ENCODE measurements at regions not wholly inside any gene's neighbourhood (a gene's known extent, or its start where the extent isn't known, plus 50 kb on each side); places are given as distances from the start of the nearest gene placed in this dataset.

GRCh38 chr1:157292302-157292701 is 154.1 kb upstream of the ETV3 start:
- no peak overlapping the region for H3K27ac ChIP-seq (ENCODE audit: low read depth, low read length, severe bottlenecking)
- no peaks in the 10 kb centered on the region for H3K4me1 ChIP-seq (ENCODE audit: control insufficient read depth, insufficient read depth, low read length, poor library complexity, severe bottlenecking)
- H3K4me3 ChIP-seq (ENCODE audit: extremely low read depth, insufficient read depth, low read length, poor library complexity, severe bottlenecking) = no peak overlapping the region
- H3K36me3 ChIP-seq (ENCODE audit: control insufficient read depth, insufficient read depth, low read length) = no peaks in the 10 kb centered on the region
- 88 to 100% methylated on average over 5 to 6 of the region's 6 CpGs for WGBS, 2 experiments (ENCODE audit: insufficient coverage in 2 of 2)
- no peaks in the 10 kb centered on the region for H3K9me3 ChIP-seq (ENCODE audit: control insufficient read depth, low read length)

GRCh38 chr1:157291083-157291482 is 152.9 kb upstream of the ETV3 start:
- Histone ChIP-seq H3K4me3 (ENCODE audit: extremely low read depth, insufficient read depth, low read length, poor library complexity, severe bottlenecking) (no peak overlapping the region), H3K36me3 (ENCODE audit: control insufficient read depth, insufficient read depth, low read length) (no peaks in the 10 kb centered on the region), H3K27ac (ENCODE audit: low read depth, low read length, severe bottlenecking) (no peak overlapping the region), H3K4me1 (ENCODE audit: control insufficient read depth, insufficient read depth, low read length, poor library complexity, severe bottlenecking) (no peaks in the 10 kb centered on the region), H3K9me3 (ENCODE audit: control insufficient read depth, low read length) (no peaks in the 10 kb centered on the region)
- WGBS, 2 experiments (ENCODE audit: insufficient coverage in 2 of 2) = no CpG with 5 or more reads among the region's 2 CpGs

- Histone ChIP-seq H3K36me3 (ENCODE audit: control insufficient read depth, insufficient read depth, low read length) (no peaks in the 10 kb centered on the region), H3K4me3 (ENCODE audit: extremely low read depth, insufficient read depth, low read length, poor library complexity, severe bottlenecking) (no peak overlapping the region), H3K9me3 (ENCODE audit: control insufficient read depth, low read length) (no peaks in the 10 kb centered on the region), H3K4me1 (ENCODE audit: control insufficient read depth, insufficient read depth, low read length, poor library complexity, severe bottlenecking) (no peaks in the 10 kb centered on the region), H3K27ac (ENCODE audit: low read depth, low read length, severe bottlenecking) (no peak overlapping the region)
- 76 to 85% methylated on average over 4 to 6 of the region's 7 CpGs for WGBS, 2 experiments (ENCODE audit: insufficient coverage in 2 of 2)
Observed at GRCh38 chr1:157289424-157290105, 151.4 kb upstream of the ETV3 start.

- H3K4me1 ChIP-seq (ENCODE audit: control insufficient read depth, insufficient read depth, low read length, poor library complexity, severe bottlenecking) = no peaks in the 10 kb centered on the region
- H3K36me3 ChIP-seq (ENCODE audit: control insufficient read depth, insufficient read depth, low read length) = no peaks in the 10 kb centered on the region
- H3K9me3 ChIP-seq (ENCODE audit: control insufficient read depth, low read length) = no peaks in the 10 kb centered on the region
- no peak overlapping the region for H3K4me3 ChIP-seq (ENCODE audit: extremely low read depth, insufficient read depth, low read length, poor library complexity, severe bottlenecking)
- H3K27ac ChIP-seq (ENCODE audit: low read depth, low read length, severe bottlenecking) = no peak overlapping the region
Observed at GRCh38 chr1:157288996-157289395, 150.8 kb upstream of the ETV3 start.

- no peaks in the 10 kb centered on the region for H3K36me3 ChIP-seq (ENCODE audit: control insufficient read depth, insufficient read depth, low read length)
- H3K4me3 ChIP-seq (ENCODE audit: extremely low read depth, insufficient read depth, low read length, poor library complexity, severe bottlenecking) = no peak overlapping the region
- H3K4me1 ChIP-seq (ENCODE audit: control insufficient read depth, insufficient read depth, low read length, poor library complexity, severe bottlenecking) = no peaks in the 10 kb centered on the region
- 65 to 68% methylated on average over 2 to 4 of the region's 4 CpGs for WGBS, 2 experiments (ENCODE audit: insufficient coverage in 2 of 2)
- H3K9me3 ChIP-seq (ENCODE audit: control insufficient read depth, low read length) = no peaks in the 10 kb centered on the region
- H3K27ac ChIP-seq (ENCODE audit: low read depth, low read length, severe bottlenecking) = no peak overlapping the region
Observed at GRCh38 chr1:157288492-157288891, 150.3 kb upstream of the ETV3 start.

- Histone ChIP-seq H3K4me3 (ENCODE audit: extremely low read depth, insufficient read depth, low read length, poor library complexity, severe bottlenecking) (no peak overlapping the region), H3K36me3 (ENCODE audit: control insufficient read depth, insufficient read depth, low read length) (no peaks in the 10 kb centered on the region), H3K27ac (ENCODE audit: low read depth, low read length, severe bottlenecking) (no peak overlapping the region), H3K4me1 (ENCODE audit: control insufficient read depth, insufficient read depth, low read length, poor library complexity, severe bottlenecking) (no peaks in the 10 kb centered on the region), H3K9me3 (ENCODE audit: control insufficient read depth, low read length) (no peaks in the 10 kb centered on the region)
- 100% methylated on average over 1 of the region's 1 CpG for WGBS, 2 experiments (ENCODE audit: insufficient coverage in 2 of 2)
Observed at GRCh38 chr1:157288006-157288405, 149.8 kb upstream of the ETV3 start.

- WGBS, 2 experiments (ENCODE audit: insufficient coverage in 2 of 2) = 58 to 84% methylated on average over 3 to 4 of the region's 5 CpGs
- Histone ChIP-seq H3K9me3 (ENCODE audit: control insufficient read depth, low read length) (no peaks in the 10 kb centered on the region), H3K36me3 (ENCODE audit: control insufficient read depth, insufficient read depth, low read length) (no peaks in the 10 kb centered on the region), H3K4me3 (ENCODE audit: extremely low read depth, insufficient read depth, low read length, poor library complexity, severe bottlenecking) (no peak overlapping the region), H3K27ac (ENCODE audit: low read depth, low read length, severe bottlenecking) (no peak overlapping the region), H3K4me1 (ENCODE audit: control insufficient read depth, insufficient read depth, low read length, poor library complexity, severe bottlenecking) (no peaks in the 10 kb centered on the region)
Observed at GRCh38 chr1:157287462-157287861, 149.3 kb upstream of the ETV3 start.

- Histone ChIP-seq H3K27ac (ENCODE audit: low read depth, low read length, severe bottlenecking) (no peak overlapping the region), H3K4me3 (ENCODE audit: extremely low read depth, insufficient read depth, low read length, poor library complexity, severe bottlenecking) (no peak overlapping the region), H3K4me1 (ENCODE audit: control insufficient read depth, insufficient read depth, low read length, poor library complexity, severe bottlenecking) (no peaks in the 10 kb centered on the region), H3K36me3 (ENCODE audit: control insufficient read depth, insufficient read depth, low read length) (no peaks in the 10 kb centered on the region), H3K9me3 (ENCODE audit: control insufficient read depth, low read length) (no peaks in the 10 kb centered on the region)
- 93 to 95% methylated on average over 4 to 10 of the region's 10 CpGs for WGBS, 2 experiments (ENCODE audit: insufficient coverage in 2 of 2)
Observed at GRCh38 chr1:157286646-157287420, 148.6 kb upstream of the ETV3 start.

- H3K4me1 ChIP-seq (ENCODE audit: control insufficient read depth, insufficient read depth, low read length, poor library complexity, severe bottlenecking) = no peaks in the 10 kb centered on the region
- H3K4me3 ChIP-seq (ENCODE audit: extremely low read depth, insufficient read depth, low read length, poor library complexity, severe bottlenecking) = no peak overlapping the region
- no peak overlapping the region for H3K27ac ChIP-seq (ENCODE audit: low read depth, low read length, severe bottlenecking)
- H3K9me3 ChIP-seq (ENCODE audit: control insufficient read depth, low read length) = no peaks in the 10 kb centered on the region
- 72 to 88% methylated on average over 2 of the region's 2 CpGs for WGBS, 2 experiments (ENCODE audit: insufficient coverage in 2 of 2)
- no peaks in the 10 kb centered on the region for H3K36me3 ChIP-seq (ENCODE audit: control insufficient read depth, insufficient read depth, low read length)
Observed at GRCh38 chr1:157286096-157286495, 147.9 kb upstream of the ETV3 start.

- 100% methylated on average over 1 of the region's 1 CpG; no CpG with 5 or more reads in 1 of the 2 experiments for WGBS, 2 experiments (ENCODE audit: insufficient coverage in 2 of 2)
- Histone ChIP-seq H3K27ac (ENCODE audit: low read depth, low read length, severe bottlenecking) (no peak overlapping the region), H3K36me3 (ENCODE audit: control insufficient read depth, insufficient read depth, low read length) (no peaks in the 10 kb centered on the region), H3K4me3 (ENCODE audit: extremely low read depth, insufficient read depth, low read length, poor library complexity, severe bottlenecking) (no peak overlapping the region), H3K9me3 (ENCODE audit: control insufficient read depth, low read length) (no peaks in the 10 kb centered on the region), H3K4me1 (ENCODE audit: control insufficient read depth, insufficient read depth, low read length, poor library complexity, severe bottlenecking) (no peaks in the 10 kb centered on the region)
Observed at GRCh38 chr1:157284451-157284850, 146.3 kb upstream of the ETV3 start.

GRCh38 chr1:157279802-157280140 is 141.6 kb upstream of the ETV3 start:
- Histone ChIP-seq H3K27ac (ENCODE audit: low read depth, low read length, severe bottlenecking) (no peak overlapping the region), H3K36me3 (ENCODE audit: control insufficient read depth, insufficient read depth, low read length) (no peaks in the 10 kb centered on the region), H3K4me3 (ENCODE audit: extremely low read depth, insufficient read depth, low read length, poor library complexity, severe bottlenecking) (no peak overlapping the region), H3K4me1 (ENCODE audit: control insufficient read depth, insufficient read depth, low read length, poor library complexity, severe bottlenecking) (peaks cover 11% of the 10 kb centered on the region), H3K9me3 (ENCODE audit: control insufficient read depth, low read length) (no peaks in the 10 kb centered on the region)
- 90 to 95% methylated on average over 2 of the region's 3 CpGs for WGBS, 2 experiments (ENCODE audit: insufficient coverage in 2 of 2)

All from mesodermal cell (in vitro differentiated cells).